ENCODE measurements at regions not wholly inside any gene's neighbourhood (a gene's known extent, or its start where the extent isn't known, plus 50 kb on each side); places are given as distances from the start of the nearest gene placed in this dataset.
"Not testable (repeated sequence)": the region's sequence is repeated elsewhere in the genome, so short reads cannot be mapped to it uniquely, and the experiment has no call there.

GRCh38 chr12:74281401-74282180 lies 256.0 kb upstream of the ATXN7L3B start:
- H3K9ac ChIP-seq (replicated peaks in 1 of 4; ENCODE audit: extremely low read depth in 1 of 4, low read depth in 3 of 4, low read length in 3 of 4); H4K20me1 ChIP-seq (replicated peaks in 1 of 2; ENCODE audit: control insufficient read depth in 1 of 2, insufficient read depth in 2 of 2, low read length in 2 of 2); DNase-seq (ENCODE audit: low read depth in 1 of 2, low spot score in 2 of 2); H3K4me1 ChIP-seq (replicated peaks in 1 of 4; ENCODE audit: control insufficient read depth in 3 of 4, insufficient read depth in 4 of 4, low read length in 3 of 4); H2AFZ ChIP-seq (ENCODE audit: low read length); H2BK12ac ChIP-seq (ENCODE audit: low read depth, low read length); H4K5ac ChIP-seq (ENCODE audit: insufficient read length, low read depth, low read length); H3K14ac ChIP-seq (ENCODE audit: insufficient read length); H3K36me3 ChIP-seq (ENCODE audit: control insufficient read depth in 2 of 4, insufficient read depth in 4 of 4, low read length in 3 of 4); H2AK5ac ChIP-seq (ENCODE audit: low read depth, low read length); H2BK120ac ChIP-seq (replicated peaks; ENCODE audit: low read depth, low read length); H3K79me2 ChIP-seq (ENCODE audit: control insufficient read depth in 1 of 2, insufficient read depth in 2 of 2, low read length in 2 of 2); H2BK20ac ChIP-seq (ENCODE audit: low read length); CTCF ChIA-PET (ENCODE audit: partially characterized antibody); FAIRE-seq; H2BK15ac ChIP-seq (ENCODE audit: low read length); H3K4me3 ChIP-seq (ENCODE audit: extremely low read depth in 1 of 4, insufficient read depth in 2 of 4, low read depth in 3 of 4, low read length in 4 of 4); H4K91ac ChIP-seq (replicated peaks; ENCODE audit: insufficient read length, low read length); H2BK5ac ChIP-seq (ENCODE audit: low read depth, low read length); H3K4me2 ChIP-seq (ENCODE audit: insufficient read depth in 1 of 2, low read depth in 2 of 2, low read length in 2 of 2); H3K56ac ChIP-seq (replicated peaks; ENCODE audit: insufficient read length, low read depth, low read length); H4K8ac ChIP-seq (ENCODE audit: extremely low read depth, insufficient read depth, low read length); H3K79me1 ChIP-seq (ENCODE audit: low read depth, low read length); H3K27me3 ChIP-seq (replicated peaks in 1 of 4; ENCODE audit: control insufficient read depth in 3 of 4, extremely low read depth in 1 of 4, insufficient read depth in 3 of 4, low read length in 3 of 4); H3K18ac ChIP-seq (ENCODE audit: extremely low read depth, low read length); H3K23ac ChIP-seq (ENCODE audit: insufficient read length); H3K23me2 ChIP-seq (ENCODE audit: low read depth, low read length); H3K4ac ChIP-seq (replicated peaks; ENCODE audit: insufficient read length, low read depth, low read length); H3K27ac ChIP-seq (ENCODE audit: low read depth, low read length): not testable (repeated sequence)
- POLR2A ChIA-PET (ENCODE audit: partially characterized antibody): interaction anchor here (0.6 kb wide), 1 partner anchor 30 kb away, joined by 3 read pairs; no protein-coding TSS in a partner anchor
- 80 to 100% methylated on average over 2 of the region's 2 CpGs for WGBS, 2 experiments (ENCODE audit: extremely low coverage in 1 of 2, insufficient coverage in 1 of 2, insufficient read length in 1 of 2, insufficient replicate concordance in 2 of 2, low coverage in 1 of 2, low lambda C conversion rate in 2 of 2, missing lambda C conversion rate in 1 of 2)
- H3K9me3 ChIP-seq (ENCODE audit: insufficient read depth in 2 of 2, low read depth in 1 of 2, low read length in 1 of 2): peaks cover 10 to 14% of the 10 kb centered on the region in 2 experiments; a peak in 3 of 4 replicates

All from H1 (cell line).